Spleen (tissue), 11 donors: ENCODE measurements at regions not wholly inside any gene's neighbourhood (a gene's known extent, or its start where the extent isn't known, plus 50 kb on each side); places are given as distances from the start of the nearest gene placed in this dataset.

Experiments
- DNase-seq: peaks from one replicate; pipeline ENCODE4 v3.0.0-alpha.2; 2020
- H3K27ac ChIP-seq, 8 donors: fragments of 200-600 bp; sonication (generic) in 7 of 8; 1 replicate in 4 of 8; 2 replicates in 4 of 8; pipeline versions ENCODE4 v1.5.0 to v1.8.0; 2016 to 2021; ENCODE audit warnings: inconsistent platforms in 4 of 8, mild to moderate bottlenecking in 4 of 8, moderate library complexity in 1 of 8
- H3K27me3 ChIP-seq, 7 donors: fragments of 200-600 bp; sonication (generic) in 6 of 7; replicated peaks in 1 of 7; 1 replicate in 4 of 7; 2 replicates in 3 of 7; pipeline versions ENCODE4 v1.5.0 to v1.8.0; 2016 to 2021; ENCODE audit warnings: inconsistent platforms in 3 of 7, mild to moderate bottlenecking in 1 of 7
- H3K36me3 ChIP-seq, 6 donors: fragments of 200-600 bp; sonication (generic) in 5 of 6; 1 replicate in 4 of 6; 2 replicates in 2 of 6; pipeline versions ENCODE4 v1.5.0 to v1.8.0; 2016 to 2021; ENCODE audit warnings: inconsistent platforms in 2 of 6
- H3K4me1 ChIP-seq, 6 donors: fragments of 200-600 bp; sonication (generic) in 5 of 6; 1 replicate in 3 of 6; 2 replicates in 3 of 6; pipeline versions ENCODE4 v1.5.0 to v1.8.0; 2016 to 2021; ENCODE audit warnings: inconsistent platforms in 3 of 6
- H3K4me3 ChIP-seq, 8 donors: fragments of 200-600 bp; sonication (generic) in 7 of 8; 1 replicate in 4 of 8; 2 replicates in 4 of 8; pipeline versions ENCODE4 v1.5.0 to v1.8.0; 2016 to 2021; ENCODE audit warnings: inconsistent platforms in 4 of 8, mild to moderate bottlenecking in 4 of 8, moderate library complexity in 2 of 8
- H3K9me3 ChIP-seq, 8 donors: fragments of 200-600 bp; sonication (generic) in 7 of 8; 1 replicate in 4 of 8; 2 replicates in 4 of 8; pipeline versions ENCODE4 v1.5.0 to v1.8.0; 2016 to 2021; ENCODE audit warnings: inconsistent platforms in 4 of 8
- CTCF ChIP-seq, 11 experiments: fragments of 200-600 bp in 7 of 11; fragments of 450-650 bp in 4 of 11; sonication (generic) in 4 of 11; IDR thresholded peaks in 8 of 11; conservative IDR thresholded peaks in 3 of 11; 1 replicate in 7 of 11; 2 replicates in 4 of 11; pipeline versions ENCODE4 v1.4.0 to v1.8.0; 2016 to 2021; ENCODE audit warnings: antibody characterized with exemption in 11 of 11, inconsistent platforms in 4 of 11, mild to moderate bottlenecking in 1 of 11
- POLR2A ChIP-seq, 3 donors: fragments of 450-650 bp; IDR thresholded peaks; one replicate each; pipeline ENCODE4 v1.5.1; 2017; ENCODE audit warnings: antibody characterized with exemption in 3 of 3, mild to moderate bottlenecking in 1 of 3
- POLR2AphosphoS5 ChIP-seq, 3 donors: sonication (generic); formaldehyde crosslinking; IDR thresholded peaks; one replicate each; pipeline ENCODE4 v1.5.1; 2017; ENCODE audit warnings: antibody characterized with exemption in 3 of 3
- WGBS, 5 donors: extraction: QIAGEN DNeasy Blood & Tissue Kit in 3 of 5; methylation state at CpG; one replicate each; pipeline versions ENCODE4 v1.1.5 to v1.1.7; 2013 to 2018; 5-methylcytosine and 5-hydroxymethylcytosine counted together
- intact Hi-C: fragments of 100-400 bp; cut with DNase I; formaldehyde crosslinking; loops from one replicate; pipeline ENCODE4 v1.15.0; 2023; ENCODE audit warnings: low total_unique reads
- donor health status: healthy with polysubstance abuse.
- donor health status: DM: no; HTN: no; CAD: no; lungs with moderate emphysema.
- donor health status: DM: no; HTN: no; CAD: no.
- donor health status: Bipolar disorder and iron deficiency.
- donor health status: healthy.
- donor health status: DM: no; HTN: no; CAD: no.
- donor health status: DM: yes; HTN: yes; CAD: no.

GRCh38 chr10:37640301-37640700, 217.1 kb downstream of the ZNF248 start:
- Histone ChIP-seq H3K27ac (no peak overlapping the region), H3K36me3 (no peaks in the 10 kb centered on the region), H3K4me1 (no peaks in the 10 kb centered on the region), H3K4me3 (no peak overlapping the region), H3K9me3 (peaks cover 0 to 59% (median 35%) of the 10 kb centered on the region in 8 donors), H3K27me3 (no peaks in the 10 kb centered on the region)
- DNase-seq, result no peak
- intact Hi-C loops, result no loop called here
- WGBS, 5 donors, result 50 to 87% (median 79%) methylated on average over 4 to 8 of the region's 8 CpGs
- TF ChIP-seq CTCF (IDR thresholded peaks at IDR 0.05 in 8 of 11, conservative IDR thresholded peaks at IDR 0.05 in 3 of 11), result no peak
- no peak for TF ChIP-seq POLR2AphosphoS5 (IDR thresholded peaks at IDR 0.05)
- no peak for TF ChIP-seq POLR2A (IDR thresholded peaks at IDR 0.05)

DNA sequence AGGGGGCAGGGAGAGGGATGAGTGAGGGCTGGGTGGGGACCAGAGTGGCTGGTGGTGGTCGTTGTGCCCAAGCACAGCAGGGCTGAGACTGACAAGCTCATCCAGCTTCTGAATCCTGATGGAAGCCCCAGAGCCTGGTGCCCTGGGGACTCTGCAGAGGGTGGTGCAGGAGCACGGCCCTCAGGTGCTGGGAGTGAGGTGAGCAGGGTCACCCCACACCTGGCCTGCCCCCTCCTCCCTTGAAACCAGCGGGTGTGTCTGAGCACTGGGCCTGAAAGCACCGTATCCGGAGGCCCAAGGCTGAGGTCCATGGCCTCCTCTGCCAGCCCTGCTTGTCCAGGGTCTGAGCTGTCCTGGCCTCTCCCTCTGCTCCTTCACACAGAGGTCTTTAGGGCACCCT, 218.2 kb downstream of the ZNF248 start:
- H3K27me3 ChIP-seq, result no peaks in the 10 kb centered on the region
- H3K36me3 ChIP-seq, result no peaks in the 10 kb centered on the region
- H3K9me3 ChIP-seq, result peaks cover 0 to 70% (median 42%) of the 10 kb centered on the region in 8 donors
- WGBS, 5 donors, result 60 to 82% (median 71%) methylated on average over 1 to 5 of the region's 5 CpGs
- no peak for TF ChIP-seq CTCF (IDR thresholded peaks at IDR 0.05 in 8 of 11, conservative IDR thresholded peaks at IDR 0.05 in 3 of 11)
- no peak for TF ChIP-seq POLR2AphosphoS5 (IDR thresholded peaks at IDR 0.05)
- no peak for TF ChIP-seq POLR2A (IDR thresholded peaks at IDR 0.05)
- no peak overlapping the region for H3K4me3 ChIP-seq
- intact Hi-C loops, result no loop called here
- H3K4me1 ChIP-seq, result no peaks in the 10 kb centered on the region
- H3K27ac ChIP-seq, result no peak overlapping the region
- DNase-seq, result no peak

GRCh38 chr10:37638569-37638968, 218.8 kb downstream of the ZNF248 start:
- no peak overlapping the region for H3K4me3 ChIP-seq
- H3K4me1 ChIP-seq, result no peaks in the 10 kb centered on the region
- TF ChIP-seq POLR2A (IDR thresholded peaks at IDR 0.05) (no peak), CTCF (IDR thresholded peaks at IDR 0.05 in 8 of 11, conservative IDR thresholded peaks at IDR 0.05 in 3 of 11) (no peak), POLR2AphosphoS5 (IDR thresholded peaks at IDR 0.05) (no peak)
- intact Hi-C loops, result no loop called here
- H3K27ac ChIP-seq, result no peak overlapping the region
- no peaks in the 10 kb centered on the region for H3K36me3 ChIP-seq
- no peaks in the 10 kb centered on the region for H3K27me3 ChIP-seq
- peaks cover 0 to 76% (median 46%) of the 10 kb centered on the region in 8 donors for H3K9me3 ChIP-seq
- no peak for DNase-seq
- WGBS, 5 donors, result 72 to 93% (median 76%) methylated on average over 1 of the region's 1 CpG

GRCh38 chr10:37634351-37634880, 223.0 kb downstream of the ZNF248 start:
- Histone ChIP-seq H3K9me3 (peaks cover 0 to 65% (median 44%) of the 10 kb centered on the region in 8 donors), H3K4me1 (no peaks in the 10 kb centered on the region), H3K4me3 (no peak overlapping the region), H3K27ac (no peak overlapping the region), H3K27me3 (no peaks in the 10 kb centered on the region), H3K36me3 (no peaks in the 10 kb centered on the region)
- TF ChIP-seq POLR2A (IDR thresholded peaks at IDR 0.05) (no peak), POLR2AphosphoS5 (IDR thresholded peaks at IDR 0.05) (no peak), CTCF (IDR thresholded peaks at IDR 0.05 in 8 of 11, conservative IDR thresholded peaks at IDR 0.05 in 3 of 11) (no peak)
- no peak for DNase-seq
- 85 to 94% (median 89%) methylated on average over 9 to 20 of the region's 20 CpGs for WGBS, 5 donors
- intact Hi-C loops, result no loop called here
